Stimulated activated CD4-positive, alpha-beta T cell treated with anti-CD3 and anti-CD28 coated beads, Interleukin-4, amount 100 ng/mL, for 4 hours (primary cell): ENCODE measurements at regions not wholly inside any gene's neighbourhood (a gene's known extent, or its start where the extent isn't known, plus 50 kb on each side); places are given as distances from the start of the nearest gene placed in this dataset.
A peak's percentile ranks its signal among the peaks of the same experiment; 100 is the strongest.

Experiments used
- DNase-seq, 2 experiments: peaks; one replicate each; pipeline ENCODE4 v3.0.0-alpha.2; 2020

GRCh38 chr17:79441356-79442160 lies 169.3 kb downstream of the RBFOX3 start:
- DNase-seq: no peak

GRCh38 chr17:79440251-79440650 lies 170.6 kb downstream of the RBFOX3 start:
- no peak for DNase-seq

GRCh38 chr17:79439493-79439892 lies 171.4 kb downstream of the RBFOX3 start:
- no peak for DNase-seq

- no peak for DNase-seq
Observed at GRCh38 chr17:79438546-79439334, 172.1 kb downstream of the RBFOX3 start.

- no peak for DNase-seq
Observed at GRCh38 chr17:79438058-79438457, 172.8 kb downstream of the RBFOX3 start.

GRCh38 chr17:79437081-79437480 lies 173.8 kb downstream of the RBFOX3 start:
- no peak for DNase-seq

- DNase-seq: no peak
Observed at GRCh38 chr17:79435962-79436361, 174.9 kb downstream of the RBFOX3 start.

GRCh38 chr17:79435296-79435695 lies 175.6 kb downstream of the RBFOX3 start:
- no peak for DNase-seq

GRCh38 chr17:79434215-79434614 lies 176.6 kb downstream of the RBFOX3 start:
- DNase-seq: no peak

GRCh38 chr17:79433379-79433778 lies 177.5 kb downstream of the RBFOX3 start:
- DNase-seq: no peak

GRCh38 chr17:79431175-79431574 lies 179.7 kb downstream of the RBFOX3 start:
- no peak for DNase-seq

- DNase-seq: no peak
Observed at GRCh38 chr17:79429864-79430494, 180.9 kb downstream of the RBFOX3 start.

- DNase-seq: no peak
Observed at GRCh38 chr17:79428988-79429387, 181.9 kb downstream of the RBFOX3 start.

GRCh38 chr17:79427621-79428539 lies 183.0 kb downstream of the RBFOX3 start:
- no peak for DNase-seq

GRCh38 chr17:79425686-79426085 lies 185.2 kb downstream of the RBFOX3 start:
- DNase-seq: no peak

- DNase-seq: no peak
Observed at GRCh38 chr17:79424471-79425185, 186.2 kb downstream of the RBFOX3 start.

- DNase-seq: no peak
Observed at GRCh38 chr17:79423811-79424465, 186.9 kb downstream of the RBFOX3 start.

- DNase-seq: no peak
Observed at GRCh38 chr17:79422236-79422635, 188.6 kb downstream of the RBFOX3 start.

- DNase-seq: peak; percentile 22 to 60
Observed at GRCh38 chr17:79420318-79421243, 190.3 kb downstream of the RBFOX3 start.

GRCh38 chr17:79417476-79417988 lies 193.3 kb downstream of the RBFOX3 start:
- no peak for DNase-seq
